ENCODE measurements at regions not wholly inside any gene's neighbourhood (a gene's known extent, or its start where the extent isn't known, plus 50 kb on each side); places are given as distances from the start of the nearest gene placed in this dataset.
"Not testable (repeated sequence)": the region's sequence is repeated elsewhere in the genome, so short reads cannot be mapped to it uniquely, and the experiment has no call there.

DNA sequence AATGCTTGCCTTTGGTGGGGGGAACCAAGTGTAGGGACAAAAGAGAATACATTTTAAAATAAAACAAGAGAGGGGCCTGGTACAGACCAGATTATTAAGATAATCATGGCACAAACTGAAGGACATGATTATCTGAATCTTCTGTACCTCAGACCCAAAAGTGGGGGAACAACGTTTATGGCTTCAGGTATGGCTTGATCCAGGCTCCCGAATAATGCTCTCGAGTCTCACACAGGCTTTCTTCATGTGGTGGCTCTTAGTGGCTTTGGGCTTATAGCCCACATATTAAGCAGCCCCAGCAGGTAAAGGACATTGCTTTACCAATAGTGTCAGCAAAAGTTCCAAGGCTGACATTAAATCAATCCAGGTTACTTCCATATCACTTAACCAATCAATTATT, 106.8 kb upstream of the FOXK1 start:
- H3K4me3 ChIP-seq (ENCODE audit: low read depth, low read length) = no peak overlapping the region
- TF ChIP-seq, protein P1, sequence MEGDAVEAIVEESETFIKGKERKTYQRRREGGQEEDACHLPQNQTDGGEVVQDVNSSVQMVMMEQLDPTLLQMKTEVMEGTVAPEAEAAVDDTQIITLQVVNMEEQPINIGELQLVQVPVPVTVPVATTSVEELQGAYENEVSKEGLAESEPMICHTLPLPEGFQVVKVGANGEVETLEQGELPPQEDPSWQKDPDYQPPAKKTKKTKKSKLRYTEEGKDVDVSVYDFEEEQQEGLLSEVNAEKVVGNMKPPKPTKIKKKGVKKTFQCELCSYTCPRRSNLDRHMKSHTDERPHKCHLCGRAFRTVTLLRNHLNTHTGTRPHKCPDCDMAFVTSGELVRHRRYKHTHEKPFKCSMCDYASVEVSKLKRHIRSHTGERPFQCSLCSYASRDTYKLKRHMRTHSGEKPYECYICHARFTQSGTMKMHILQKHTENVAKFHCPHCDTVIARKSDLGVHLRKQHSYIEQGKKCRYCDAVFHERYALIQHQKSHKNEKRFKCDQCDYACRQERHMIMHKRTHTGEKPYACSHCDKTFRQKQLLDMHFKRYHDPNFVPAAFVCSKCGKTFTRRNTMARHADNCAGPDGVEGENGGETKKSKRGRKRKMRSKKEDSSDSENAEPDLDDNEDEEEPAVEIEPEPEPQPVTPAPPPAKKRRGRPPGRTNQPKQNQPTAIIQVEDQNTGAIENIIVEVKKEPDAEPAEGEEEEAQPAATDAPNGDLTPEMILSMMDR (IDR thresholded peaks at IDR 0.05; ENCODE audit: borderline replicate concordance, insufficient read depth, low read depth, low read length) = no peak

DNA sequence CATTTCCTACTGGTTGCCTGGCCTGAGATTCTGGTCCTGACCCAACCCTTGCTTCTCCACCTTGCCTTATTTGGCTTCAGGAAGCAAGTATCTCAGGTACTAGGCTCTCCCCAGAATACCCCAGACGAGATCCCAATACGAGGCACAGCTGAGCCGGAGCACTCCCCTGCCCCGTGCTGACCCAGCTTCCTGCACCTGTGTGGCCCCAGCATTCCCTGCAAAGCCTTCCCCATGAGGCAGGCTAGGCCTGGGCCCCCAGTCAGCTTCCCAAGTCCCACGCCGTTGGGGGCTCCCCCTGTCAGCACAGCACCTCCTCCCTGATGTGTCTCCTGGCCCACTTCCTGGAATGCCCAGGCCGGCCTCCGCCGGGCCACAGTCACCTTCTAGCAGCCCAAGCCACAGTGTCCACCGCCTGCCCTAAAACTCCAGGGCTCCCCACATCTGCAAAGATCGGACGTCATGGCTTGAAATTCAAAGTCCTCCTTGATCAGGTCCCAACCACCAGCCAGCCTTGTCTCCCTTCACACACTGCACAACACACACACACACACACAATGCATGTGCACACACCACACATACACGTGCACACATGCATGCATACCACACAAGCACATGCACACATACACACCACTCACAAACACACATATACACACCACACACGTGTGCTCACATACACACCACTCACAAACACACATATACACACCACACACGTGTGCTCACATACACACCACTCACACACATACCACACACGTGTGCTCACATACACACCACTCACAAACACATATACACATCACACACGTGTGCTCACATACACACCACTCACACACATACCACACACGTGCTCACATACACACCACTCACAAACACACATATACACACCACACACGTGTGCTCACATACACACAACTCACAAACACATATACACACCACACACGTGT, 78.9 kb upstream of the FOXK1 start:
- TF ChIP-seq, protein P1 (IDR thresholded peaks at IDR 0.05; ENCODE audit: borderline replicate concordance, insufficient read depth, low read depth, low read length) = no peak
- H3K4me3 ChIP-seq (ENCODE audit: low read depth, low read length) = no peak overlapping the region

DNA sequence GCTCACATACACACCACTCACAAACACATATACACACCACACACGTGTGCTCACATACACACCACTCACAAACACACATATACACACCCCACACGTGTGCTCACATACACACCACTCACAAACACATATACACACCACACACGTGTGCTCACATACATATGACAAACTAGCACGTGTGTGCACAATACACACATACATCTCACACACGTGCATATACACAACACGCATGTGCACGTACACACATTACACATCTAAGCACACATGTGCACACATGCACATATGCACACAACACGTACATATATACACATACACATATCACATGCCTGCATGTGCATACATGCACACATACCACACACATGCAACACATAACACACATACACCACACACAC, 78.3 kb upstream of the FOXK1 start:
- H3K4me3 ChIP-seq (ENCODE audit: low read depth, low read length) = no peak overlapping the region
- TF ChIP-seq, protein P1 (IDR thresholded peaks at IDR 0.05; ENCODE audit: borderline replicate concordance, insufficient read depth, low read depth, low read length) = no peak

DNA sequence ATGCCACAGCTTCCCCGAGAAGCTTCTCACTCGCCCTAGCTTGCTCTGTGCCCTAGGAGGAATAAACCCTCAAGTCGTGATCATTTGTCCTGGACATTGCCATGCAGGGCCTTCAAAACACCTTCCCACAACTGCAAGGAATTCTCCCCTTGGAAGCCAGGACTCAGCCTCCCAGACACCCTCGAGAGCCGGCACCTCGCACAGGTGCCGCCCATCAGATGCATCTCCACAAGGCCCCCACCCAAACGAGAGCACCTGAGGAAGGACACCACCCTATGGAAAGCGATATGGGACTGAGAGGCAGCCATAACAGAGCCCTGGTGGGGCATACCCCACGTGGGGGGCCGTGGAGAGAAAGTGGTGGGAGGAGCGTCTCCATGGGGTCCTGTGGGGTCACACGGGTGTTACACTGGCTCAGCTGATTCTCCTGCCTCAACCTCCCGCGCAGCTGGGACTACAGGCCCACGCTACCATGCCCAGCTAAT, 77.6 kb upstream of the FOXK1 start:
- no peak overlapping the region for H3K4me3 ChIP-seq (ENCODE audit: low read depth, low read length)
- TF ChIP-seq, protein P1 (IDR thresholded peaks at IDR 0.05; ENCODE audit: borderline replicate concordance, insufficient read depth, low read depth, low read length) = no peak

DNA sequence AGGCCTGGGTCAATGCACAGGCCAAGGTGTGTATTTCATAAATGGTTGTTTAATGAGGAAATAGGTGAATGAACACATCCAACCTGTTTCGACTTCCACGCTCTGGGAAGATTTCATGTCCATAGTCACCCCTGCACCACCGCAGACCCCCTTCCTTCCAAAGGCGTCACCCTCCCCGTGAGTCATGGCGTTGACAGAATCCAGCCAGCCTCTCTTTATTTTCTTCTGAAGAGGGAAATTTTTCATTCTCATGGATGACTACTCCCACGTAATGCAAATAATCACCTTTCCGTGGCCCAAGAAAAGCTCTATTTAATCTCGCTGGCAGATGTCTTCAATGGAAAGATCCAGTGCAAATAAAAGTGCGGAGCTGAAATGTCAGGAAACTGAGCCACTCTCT, 75.3 kb upstream of the FOXK1 start:
- H3K4me3 ChIP-seq (ENCODE audit: low read depth, low read length) = no peak overlapping the region

GRCh38 chr7:4607311-4607729, 74.8 kb upstream of the FOXK1 start:
- no peak overlapping the region for H3K4me3 ChIP-seq (ENCODE audit: low read depth, low read length)
- TF ChIP-seq, protein P1 (IDR thresholded peaks at IDR 0.05; ENCODE audit: borderline replicate concordance, insufficient read depth, low read depth, low read length) = no peak

More for the DNA sequence above, 75.3 kb upstream of the FOXK1 start:
- TF ChIP-seq, protein P1 (IDR thresholded peaks at IDR 0.05; ENCODE audit: borderline replicate concordance, insufficient read depth, low read depth, low read length) = no peak

DNA sequence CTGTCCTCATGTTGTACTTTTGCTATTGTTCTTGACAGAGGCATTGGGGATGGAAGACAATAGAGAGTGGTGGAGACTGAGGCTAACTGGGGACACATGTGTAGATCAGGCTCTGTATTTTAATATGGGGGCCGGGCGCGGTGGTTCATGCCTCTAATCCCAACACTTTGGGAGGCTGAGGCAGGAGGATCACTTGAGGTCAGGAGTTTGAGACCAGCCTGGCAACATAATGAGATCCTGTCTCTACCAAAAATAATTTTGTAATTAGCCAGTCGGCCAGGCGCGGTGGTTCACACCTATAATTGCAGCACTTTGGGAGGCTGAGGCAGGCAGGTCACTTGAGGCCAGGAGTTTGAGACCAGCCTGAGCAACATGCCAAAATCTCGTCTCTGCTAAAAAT, 72.5 kb upstream of the FOXK1 start:
- H3K4me3 ChIP-seq (ENCODE audit: low read depth, low read length) = not testable (repeated sequence)

All from GM12875 (cell line).